Activated CD4-positive, alpha-beta memory T cell treated with anti-CD3 and anti-CD28 coated beads for 36 hours (primary cell): ENCODE measurements at regions not wholly inside any gene's neighbourhood (a gene's known extent, or its start where the extent isn't known, plus 50 kb on each side); places are given as distances from the start of the nearest gene placed in this dataset.

Source experiments
- CTCF ChIA-PET: fragments of 350-600 bp; sonication (Branson Sonifier 250); formaldehyde crosslinking; loops from one replicate; lab custom pipeline; 2021; ENCODE audit warnings: antibody characterized with exemption, inconsistent platforms; lab: Charles Lee
- POLR2A ChIA-PET: fragments of 350-600 bp; sonication (Branson Sonifier 250); formaldehyde crosslinking; loops from one replicate; lab custom pipeline; 2021; ENCODE audit warnings: antibody characterized with exemption; lab: Charles Lee
- DNase-seq: peaks from one replicate; pipeline ENCODE4 v3.0.0-alpha.2; 2020
- H3K27ac Mint-ChIP-seq: one replicate; pipeline ENCODE4 v1.8.0; 2021; ENCODE audit warnings: mixed read lengths
- H3K27me3 Mint-ChIP-seq: one replicate; pipeline ENCODE4 v1.8.0; 2021; ENCODE audit warnings: mixed read lengths
- H3K36me3 Mint-ChIP-seq: one replicate; pipeline ENCODE4 v1.8.0; 2021; ENCODE audit warnings: mixed read lengths
- H3K4me1 Mint-ChIP-seq: one replicate; pipeline ENCODE4 v1.8.0; 2021; ENCODE audit warnings: low read depth, mixed read lengths
- H3K4me3 Mint-ChIP-seq: one replicate; pipeline ENCODE4 v1.8.0; 2021; ENCODE audit warnings: mild to moderate bottlenecking, mixed read lengths
- H3K9me3 Mint-ChIP-seq: one replicate; pipeline ENCODE4 v1.8.0; 2021; ENCODE audit warnings: mixed read lengths
- intact Hi-C: fragments of 100-400 bp; cut with micrococcal nuclease; formaldehyde crosslinking; loops from one replicate; pipeline ENCODE4 v1.15.1; 2023

DNA sequence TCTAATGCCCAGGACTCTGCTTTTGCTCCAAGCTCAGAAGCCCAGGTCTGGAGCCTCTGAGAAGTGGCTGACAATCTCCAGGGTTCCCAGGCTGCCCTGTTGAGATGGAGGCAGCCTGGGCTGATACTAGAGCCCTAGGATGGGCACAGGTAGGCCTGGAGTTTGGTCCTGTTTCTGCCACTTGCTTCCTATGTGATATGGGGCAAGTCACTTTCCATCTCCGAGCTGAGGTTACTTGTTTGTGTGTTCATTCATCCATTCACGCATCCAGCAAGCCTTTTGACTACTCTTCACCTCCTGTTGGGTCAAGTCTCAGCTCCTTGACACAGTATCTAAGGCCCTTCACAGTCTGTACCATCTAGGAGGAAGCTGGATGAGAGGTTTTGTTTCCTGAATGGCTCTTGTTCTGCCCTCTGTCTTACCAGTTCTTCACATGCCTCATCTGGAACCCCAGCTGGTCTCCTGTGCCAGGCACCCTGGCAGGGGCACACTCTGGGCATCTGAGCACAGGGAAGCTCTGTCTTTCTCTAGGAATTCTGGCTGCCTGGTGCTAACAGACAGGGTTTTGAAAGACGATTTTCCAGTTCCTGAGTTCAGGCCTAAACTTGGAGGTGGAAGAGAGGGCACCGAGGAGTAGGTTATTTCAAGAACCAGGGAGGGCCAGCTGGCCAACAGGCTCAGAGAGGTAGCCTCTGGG lies 53.2 kb upstream of the AMPD3 start:
- ChIA-PET CTCF (interaction anchor here (0.7 to 3.6 kb wide), 6 partner anchors 11 to 335 kb away, joined by 3 to 23 read pairs (median 4); no protein-coding TSS in a partner anchor), POLR2A (no interaction called here)
- H3K36me3 Mint-ChIP-seq = no peaks in the 10 kb centered on the region

More for the DNA sequence above, 53.2 kb upstream of the AMPD3 start:
- Mint-ChIP-seq H3K27ac (no peak overlapping the region), H3K9me3 (no peaks in the 10 kb centered on the region), H3K4me1 (peaks cover 7% of the 10 kb centered on the region), H3K27me3 (no peaks in the 10 kb centered on the region), H3K4me3 (no peak overlapping the region)
- intact Hi-C loops = no loop called here
- no peak for DNase-seq
